Gastroesophageal sphincter (tissue), 4 donors: ENCODE measurements at regions not wholly inside any gene's neighbourhood (a gene's known extent, or its start where the extent isn't known, plus 50 kb on each side); places are given as distances from the start of the nearest gene placed in this dataset.

Experiments used
- ATAC-seq: fragments of 150-250 bp; one replicate; pipeline ENCODE4 v1.9.1; 2016; ENCODE audit warnings: mild to moderate bottlenecking, moderate library complexity
- H3K27ac ChIP-seq, 4 donors: fragments of 200-600 bp; sonication (generic) in 3 of 4; 1 replicate in 3 of 4; 2 replicates in 1 of 4; pipeline ENCODE4 v1.5.1; 2016 to 2019
- H3K27me3 ChIP-seq: fragments of 200-600 bp; sonication (generic); one replicate; pipeline ENCODE4 v1.5.1; 2019
- H3K36me3 ChIP-seq, 2 donors: fragments of 200-600 bp; sonication (generic); one replicate each; pipeline ENCODE4 v1.5.1; 2019; ENCODE audit warnings: control low read depth in 1 of 2
- H3K4me1 ChIP-seq, 3 donors: fragments of 200-600 bp; sonication (generic); 1 replicate in 2 of 3; 2 replicates in 1 of 3; pipeline ENCODE4 v1.5.1; 2016 to 2019; ENCODE audit warnings: control low read depth in 2 of 3
- H3K4me3 ChIP-seq, 2 donors: fragments of 200-600 bp; sonication (generic); one replicate each; pipeline ENCODE4 v1.5.1; 2019; ENCODE audit warnings: mild to moderate bottlenecking in 1 of 2, moderate library complexity in 1 of 2
- H3K9me3 ChIP-seq, 3 donors: fragments of 200-600 bp; sonication (generic); one replicate each; pipeline ENCODE4 v1.5.1; 2017 to 2019; ENCODE audit warnings: control low read depth in 2 of 3
- CTCF ChIP-seq, 4 experiments: fragments of 200-600 bp in 2 of 4; fragments of 450-650 bp in 2 of 4; sonication (generic) in 1 of 4; IDR thresholded peaks; one replicate each; pipeline ENCODE4 v1.5.1; 2017 to 2019; ENCODE audit warnings: antibody characterized with exemption in 4 of 4, mild to moderate bottlenecking in 2 of 4, moderate library complexity in 2 of 4
- EP300 ChIP-seq: sonication (generic); formaldehyde crosslinking; IDR thresholded peaks from one replicate; pipeline ENCODE4 v1.6.1; 2017; ENCODE audit warnings: antibody characterized with exemption, mild to moderate bottlenecking
- POLR2A ChIP-seq, 2 donors: fragments of 450-650 bp; IDR thresholded peaks; one replicate each; pipeline ENCODE4 v1.6.1; 2017; ENCODE audit warnings: antibody characterized with exemption in 2 of 2, mild to moderate bottlenecking in 2 of 2, moderate library complexity in 1 of 2
- POLR2AphosphoS5 ChIP-seq: sonication (generic); formaldehyde crosslinking; IDR thresholded peaks from one replicate; pipeline ENCODE4 v1.6.1; 2017; ENCODE audit warnings: antibody characterized with exemption
- WGBS, 2 donors: methylation state at CpG; one replicate each; pipeline ENCODE4 v1.1.5; 2018; ENCODE audit warnings: low coverage in 1 of 2; 5-methylcytosine and 5-hydroxymethylcytosine counted together

- H3K27me3 ChIP-seq, result no peaks in the 10 kb centered on the region
- H3K36me3 ChIP-seq, result no peaks in the 10 kb centered on the region
- no peak overlapping the region for H3K4me3 ChIP-seq
- no peak for ATAC-seq
- no peaks in the 10 kb centered on the region for H3K9me3 ChIP-seq
- TF ChIP-seq POLR2A (IDR thresholded peaks at IDR 0.05) (no peak), CTCF (IDR thresholded peaks at IDR 0.05) (no peak), EP300 (no peak), POLR2AphosphoS5 (no peak)
- H3K27ac ChIP-seq, result no peak overlapping the region
- no peaks in the 10 kb centered on the region for H3K4me1 ChIP-seq
These were observed 428.8 kb downstream of the DYNC2H1 start for GRCh38 chr11:103537904-103538502.

- Histone ChIP-seq H3K27me3 (no peaks in the 10 kb centered on the region), H3K36me3 (no peaks in the 10 kb centered on the region), H3K4me3 (no peak overlapping the region), H3K27ac (no peak overlapping the region), H3K9me3 (no peaks in the 10 kb centered on the region), H3K4me1 (no peaks in the 10 kb centered on the region)
- TF ChIP-seq CTCF (IDR thresholded peaks at IDR 0.05) (no peak), EP300 (no peak), POLR2AphosphoS5 (no peak), POLR2A (IDR thresholded peaks at IDR 0.05) (no peak)
- no peak for ATAC-seq
These were observed 429.9 kb downstream of the DYNC2H1 start for GRCh38 chr11:103539166-103539565.

- ATAC-seq, result no peak
- no peaks in the 10 kb centered on the region for H3K9me3 ChIP-seq
- H3K27me3 ChIP-seq, result no peaks in the 10 kb centered on the region
- no peak for TF ChIP-seq EP300
- TF ChIP-seq POLR2A (IDR thresholded peaks at IDR 0.05), result no peak
- no peak for TF ChIP-seq CTCF (IDR thresholded peaks at IDR 0.05)
- no peak for TF ChIP-seq POLR2AphosphoS5
- no peaks in the 10 kb centered on the region for H3K36me3 ChIP-seq
- H3K4me3 ChIP-seq, result no peak overlapping the region
- H3K4me1 ChIP-seq, result no peaks in the 10 kb centered on the region
- no peak overlapping the region for H3K27ac ChIP-seq
- 57 to 60% methylated on average over 1 of the region's 4 CpGs for WGBS, 2 donors
These were observed 432.1 kb downstream of the DYNC2H1 start for GRCh38 chr11:103541186-103541795.

GRCh38 chr11:103542851-103543250 is 433.6 kb downstream of the DYNC2H1 start:
- Histone ChIP-seq H3K4me1 (no peaks in the 10 kb centered on the region), H3K9me3 (no peaks in the 10 kb centered on the region), H3K36me3 (no peaks in the 10 kb centered on the region), H3K27ac (no peak overlapping the region), H3K27me3 (no peaks in the 10 kb centered on the region), H3K4me3 (no peak overlapping the region)
- no peak for TF ChIP-seq POLR2AphosphoS5
- TF ChIP-seq CTCF (IDR thresholded peaks at IDR 0.05), result no peak
- TF ChIP-seq EP300, result no peak
- TF ChIP-seq POLR2A (IDR thresholded peaks at IDR 0.05), result no peak
- no CpG with 5 or more reads among the region's 3 CpGs for WGBS, 2 donors
- no peak for ATAC-seq

- Histone ChIP-seq H3K9me3 (no peaks in the 10 kb centered on the region), H3K4me1 (no peaks in the 10 kb centered on the region), H3K4me3 (no peak overlapping the region), H3K27me3 (no peaks in the 10 kb centered on the region), H3K36me3 (no peaks in the 10 kb centered on the region), H3K27ac (no peak overlapping the region)
- WGBS, 2 donors, result 75% methylated on average over 2 of the region's 5 CpGs; no CpG with 5 or more reads in 1 of the 2 donors
- TF ChIP-seq CTCF (IDR thresholded peaks at IDR 0.05), result no peak
- no peak for ATAC-seq
These were observed 434.2 kb downstream of the DYNC2H1 start for GRCh38 chr11:103543456-103543855.
